ENCODE measurements at regions not wholly inside any gene's neighbourhood (a gene's known extent, or its start where the extent isn't known, plus 50 kb on each side); places are given as distances from the start of the nearest gene placed in this dataset.

- intact Hi-C loops (cut with micrococcal nuclease; ENCODE audit: unreplicated experiment), result no loop called here
- no peak overlapping the region for H3K4me2 ChIP-seq
- CTCF ChIA-PET, result no interaction called here
- no peak for DNase-seq
- H3K27me3 ChIP-seq (ENCODE audit: insufficient read depth, low read depth), result peaks cover 22% of the 10 kb centered on the region
- H3K27ac ChIP-seq, result no peak overlapping the region
- TF ChIP-seq CTCF (conservative IDR thresholded peaks at IDR 0.05), result no peak
- TF ChIP-seq EZH2 (IDR thresholded peaks at IDR 0.05; ENCODE audit: low read depth), result no peak
- no TSS peak for BruUV-seq (replicated peaks)
- POLR2A ChIA-PET (ENCODE audit: unreplicated experiment), result no interaction called here
- H4K20me1 ChIP-seq (ENCODE audit: insufficient read depth), result no peaks in the 10 kb centered on the region
- H3F3A ChIP-seq (ENCODE audit: insufficient read depth, low read depth), result no peaks in the 10 kb centered on the region
- H3K79me2 ChIP-seq (ENCODE audit: low read depth), result no peaks in the 10 kb centered on the region
- H2AFZ ChIP-seq, result no peak overlapping the region
- no peaks in the 10 kb centered on the region for H3K4me1 ChIP-seq (replicated peaks; ENCODE audit: insufficient read depth)
- H3K9me3 ChIP-seq (ENCODE audit: insufficient read depth, low read depth), result no peaks in the 10 kb centered on the region
- H3K4me3 ChIP-seq, result no peak overlapping the region
- no peaks in the 10 kb centered on the region for H3K36me3 ChIP-seq (ENCODE audit: low read depth)
- H3K9me2 ChIP-seq (ENCODE audit: insufficient read depth), result no peaks in the 10 kb centered on the region
These were observed 359.7 kb downstream of the AACS start for GRCh38 chr12:125424909-125425308.

- Histone ChIP-seq H3K79me2 (ENCODE audit: low read depth) (no peaks in the 10 kb centered on the region), H2AFZ (no peak overlapping the region), H3K4me1 (replicated peaks; ENCODE audit: insufficient read depth) (no peaks in the 10 kb centered on the region), H3K27ac (no peak overlapping the region), H3K9me2 (ENCODE audit: insufficient read depth) (no peaks in the 10 kb centered on the region), H3K9me3 (ENCODE audit: insufficient read depth, low read depth) (no peaks in the 10 kb centered on the region), H3K36me3 (ENCODE audit: low read depth) (no peaks in the 10 kb centered on the region), H3K4me3 (no peak overlapping the region), H4K20me1 (ENCODE audit: insufficient read depth) (no peaks in the 10 kb centered on the region), H3K4me2 (no peak overlapping the region), H3F3A (ENCODE audit: insufficient read depth, low read depth) (no peaks in the 10 kb centered on the region), H3K27me3 (ENCODE audit: insufficient read depth, low read depth) (peaks cover 38% of the 10 kb centered on the region)
- intact Hi-C loops (cut with micrococcal nuclease; ENCODE audit: unreplicated experiment), result no loop called here
- DNase-seq, result no peak
- BruUV-seq (replicated peaks), result no TSS peak
- POLR2A ChIA-PET (ENCODE audit: unreplicated experiment), result no interaction called here
- CTCF ChIA-PET, result no interaction called here
- TF ChIP-seq EZH2 (IDR thresholded peaks at IDR 0.05; ENCODE audit: low read depth) (no peak), CTCF (conservative IDR thresholded peaks at IDR 0.05) (no peak)
These were observed 366.3 kb downstream of the AACS start for GRCh38 chr12:125431516-125431915.

GRCh38 chr12:125434131-125434530, 368.9 kb downstream of the AACS start:
- BruUV-seq (replicated peaks), result no TSS peak
- intact Hi-C loops (cut with micrococcal nuclease; ENCODE audit: unreplicated experiment), result no loop called here
- no peak overlapping the region for H3K4me2 ChIP-seq
- no peak overlapping the region for H3K27ac ChIP-seq
- TF ChIP-seq EZH2 (IDR thresholded peaks at IDR 0.05; ENCODE audit: low read depth), result no peak
- TF ChIP-seq CTCF (conservative IDR thresholded peaks at IDR 0.05), result no peak
- DNase-seq, result no peak
- no peaks in the 10 kb centered on the region for H4K20me1 ChIP-seq (ENCODE audit: insufficient read depth)
- H3K79me2 ChIP-seq (ENCODE audit: low read depth), result no peaks in the 10 kb centered on the region
- CTCF ChIA-PET, result no interaction called here
- no peaks in the 10 kb centered on the region for H3F3A ChIP-seq (ENCODE audit: insufficient read depth, low read depth)
- H3K36me3 ChIP-seq (ENCODE audit: low read depth), result no peaks in the 10 kb centered on the region
- H3K4me3 ChIP-seq, result no peak overlapping the region
- H3K27me3 ChIP-seq (ENCODE audit: insufficient read depth, low read depth), result peaks cover 53% of the 10 kb centered on the region
- no peaks in the 10 kb centered on the region for H3K9me2 ChIP-seq (ENCODE audit: insufficient read depth)
- POLR2A ChIA-PET (ENCODE audit: unreplicated experiment), result no interaction called here
- H3K9me3 ChIP-seq (ENCODE audit: insufficient read depth, low read depth), result no peaks in the 10 kb centered on the region
- H3K4me1 ChIP-seq (replicated peaks; ENCODE audit: insufficient read depth), result no peaks in the 10 kb centered on the region
- no peak overlapping the region for H2AFZ ChIP-seq
